Smooth muscle cell (in vitro differentiated cells): ENCODE measurements at regions not wholly inside any gene's neighbourhood (a gene's known extent, or its start where the extent isn't known, plus 50 kb on each side); places are given as distances from the start of the nearest gene placed in this dataset.

Experiments used
- DNase-seq: peaks from one replicate; lab custom pipeline; 2025; ENCODE audit not compliant: unreplicated experiment; lab: John Stamatoyannopoulos, UW
- H2AFZ ChIP-seq: fragments of 200-600 bp; sonication (generic); 2 replicates; pipeline ENCODE4 v1.6.0; 2016; ENCODE audit warnings: antibody characterized with exemption, low read depth, mild to moderate bottlenecking
- H3F3A ChIP-seq: fragments of 200-600 bp; sonication (generic); 2 replicates; pipeline ENCODE4 v1.6.0; 2017; ENCODE audit warnings: antibody characterized with exemption, low read depth
- H3K27ac ChIP-seq: fragments of 200-600 bp; sonication (generic); 2 replicates; pipeline ENCODE4 v1.5.1; 2016; ENCODE audit warnings: low read depth, mild to moderate bottlenecking
- H3K27me3 ChIP-seq: fragments of 200-600 bp; sonication (generic); 2 replicates; pipeline ENCODE4 v1.6.1; 2016; ENCODE audit warnings: low read depth, mild to moderate bottlenecking
- H3K36me3 ChIP-seq: fragments of 200-600 bp; sonication (generic); 2 replicates; pipeline ENCODE4 v1.5.1; 2016; ENCODE audit warnings: low read depth
- H3K4me1 ChIP-seq: fragments of 200-600 bp; sonication (generic); 2 replicates; pipeline ENCODE4 v1.5.1; 2016; ENCODE audit warnings: low read depth
- H3K4me2 ChIP-seq: fragments of 200-600 bp; sonication (generic); 2 replicates; pipeline ENCODE4 v1.6.0; 2016; ENCODE audit warnings: mild to moderate bottlenecking
- H3K4me3 ChIP-seq: fragments of 200-600 bp; sonication (generic); 2 replicates; pipeline ENCODE4 v1.5.1; 2016; ENCODE audit warnings: mild to moderate bottlenecking
- H3K79me2 ChIP-seq: fragments of 200-600 bp; sonication (generic); 2 replicates; pipeline ENCODE4 v1.6.0; 2016; ENCODE audit warnings: low read depth, mild to moderate bottlenecking
- H3K9ac ChIP-seq: fragments of 200-600 bp; sonication (generic); 2 replicates; pipeline ENCODE4 v1.6.0; 2016; ENCODE audit warnings: low read depth
- H3K9me3 ChIP-seq: fragments of 200-600 bp; sonication (generic); replicated peaks from 2 replicates; pipeline ENCODE4 v1.5.1; 2016; ENCODE audit warnings: low read depth
- H4K20me1 ChIP-seq: fragments of 200-600 bp; sonication (generic); 2 replicates; pipeline ENCODE4 v1.6.0; 2016; ENCODE audit warnings: low read depth
- CTCF ChIP-seq: fragments of 200-600 bp; sonication (generic); IDR thresholded peaks from 2 replicates; pipeline ENCODE4 v1.5.1; 2017; ENCODE audit warnings: borderline replicate concordance, mild to moderate bottlenecking, antibody characterized with exemption; ENCODE audit not compliant: insufficient read depth, poor library complexity, severe bottlenecking
- WGBS: methylation state at CpG from one replicate; pipeline ENCODE4 v1.1.7; 2016; ENCODE audit warnings: low lambda C conversion rate; 5-methylcytosine and 5-hydroxymethylcytosine counted together

- Histone ChIP-seq H3K4me3 (no peak overlapping the region), H3F3A (no peaks in the 10 kb centered on the region), H3K4me2 (no peak overlapping the region), H3K27me3 (no peaks in the 10 kb centered on the region), H4K20me1 (no peaks in the 10 kb centered on the region), H3K9me3 (no peaks in the 10 kb centered on the region), H3K79me2 (no peaks in the 10 kb centered on the region), H3K9ac (no peak overlapping the region), H2AFZ (no peak overlapping the region), H3K4me1 (no peaks in the 10 kb centered on the region), H3K36me3 (no peaks in the 10 kb centered on the region), H3K27ac (no peak overlapping the region)
- 93% methylated on average over 2 of the region's 2 CpGs for WGBS
- DNase-seq = no peak
- no peak for TF ChIP-seq CTCF
These were observed 313.6 kb upstream of the CDH6 start for GRCh38 chr5:30879887-30880286.

- Histone ChIP-seq H4K20me1 (no peaks in the 10 kb centered on the region), H3K4me3 (no peak overlapping the region), H3K79me2 (no peaks in the 10 kb centered on the region), H3F3A (no peaks in the 10 kb centered on the region), H3K27me3 (no peaks in the 10 kb centered on the region), H3K27ac (no peak overlapping the region), H3K4me1 (no peaks in the 10 kb centered on the region), H3K36me3 (no peaks in the 10 kb centered on the region), H3K4me2 (no peak overlapping the region), H3K9ac (no peak overlapping the region), H3K9me3 (no peaks in the 10 kb centered on the region), H2AFZ (no peak overlapping the region)
- DNase-seq = no peak
- WGBS = 96% methylated on average over 1 of the region's 1 CpG
- no peak for TF ChIP-seq CTCF
These were observed 314.7 kb upstream of the CDH6 start for GRCh38 chr5:30878746-30879145.

DNA sequence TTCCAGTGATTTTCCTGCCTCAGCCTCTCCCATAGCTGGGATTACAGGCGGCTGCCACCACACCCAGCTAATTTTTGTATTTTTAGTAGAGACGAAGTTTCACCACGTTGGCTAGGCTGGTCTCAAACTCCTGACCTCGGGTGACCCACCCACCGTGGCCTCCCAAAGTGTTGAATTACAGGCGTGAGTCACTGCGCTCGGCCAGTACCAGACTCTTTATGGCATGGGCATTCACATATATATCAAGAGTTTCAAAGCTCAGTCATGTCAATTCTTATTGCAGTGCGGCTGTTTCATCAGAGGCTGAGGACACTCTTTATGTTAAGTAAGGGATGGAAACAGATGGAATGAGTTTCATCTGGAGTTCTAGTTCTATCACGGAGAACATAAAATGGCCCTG lies 315.2 kb upstream of the CDH6 start:
- H3K79me2 ChIP-seq = no peaks in the 10 kb centered on the region
- no peaks in the 10 kb centered on the region for H3K4me1 ChIP-seq
- H3K9me3 ChIP-seq = no peaks in the 10 kb centered on the region
- no peak overlapping the region for H3K9ac ChIP-seq
- no peak for DNase-seq
- H2AFZ ChIP-seq = no peak overlapping the region
- H4K20me1 ChIP-seq = no peaks in the 10 kb centered on the region
- H3F3A ChIP-seq = no peaks in the 10 kb centered on the region
- no peak overlapping the region for H3K4me2 ChIP-seq
- no peak overlapping the region for H3K4me3 ChIP-seq
- WGBS = 93% methylated on average over 9 of the region's 10 CpGs
- no peak for TF ChIP-seq CTCF
- H3K36me3 ChIP-seq = no peaks in the 10 kb centered on the region
- H3K27me3 ChIP-seq = no peaks in the 10 kb centered on the region
- H3K27ac ChIP-seq = no peak overlapping the region

GRCh38 chr5:30874241-30875034 lies 319.0 kb upstream of the CDH6 start:
- Histone ChIP-seq H3K9me3 (no peaks in the 10 kb centered on the region), H3F3A (no peaks in the 10 kb centered on the region), H3K79me2 (no peaks in the 10 kb centered on the region), H3K27me3 (no peaks in the 10 kb centered on the region), H3K4me3 (no peak overlapping the region), H3K4me2 (no peak overlapping the region), H3K4me1 (no peaks in the 10 kb centered on the region), H3K36me3 (no peaks in the 10 kb centered on the region), H4K20me1 (no peaks in the 10 kb centered on the region), H3K9ac (no peak overlapping the region), H3K27ac (no peak overlapping the region), H2AFZ (no peak overlapping the region)
- no peak for TF ChIP-seq CTCF
- no peak for DNase-seq
- WGBS = 92% methylated on average over 10 of the region's 10 CpGs
